Aorta (tissue), 5 donors: ENCODE measurements at regions not wholly inside any gene's neighbourhood (a gene's known extent, or its start where the extent isn't known, plus 50 kb on each side); places are given as distances from the start of the nearest gene placed in this dataset.

Source experiments
- ATAC-seq: fragments of 200-7000 bp; cut with Tn5 transposase; one replicate; pipeline ENCODE4 v1.9.1; 2022; ENCODE audit warnings: moderate library complexity; ENCODE audit not compliant: low FRiP score
- DNase-seq, 2 donors: peaks; one replicate each; pipeline ENCODE4 v3.0.0-alpha.2; 2020
- H3K27ac ChIP-seq, 2 donors: one replicate each; pipeline ENCODE4 v1.5.1; 2013; ENCODE audit warnings: low read length in 2 of 2, mild to moderate bottlenecking in 2 of 2, moderate library complexity in 2 of 2, control low read depth in 1 of 2, inconsistent platforms in 1 of 2, low read depth in 1 of 2
- H3K27me3 ChIP-seq, 2 donors: one replicate each; pipeline ENCODE4 v1.6.1; 2013; ENCODE audit warnings: control low read depth in 1 of 2, low read length in 1 of 2, mild to moderate bottlenecking in 1 of 2, moderate library complexity in 1 of 2; ENCODE audit not compliant: insufficient read depth in 2 of 2, control insufficient read depth in 1 of 2
- H3K36me3 ChIP-seq, 2 donors: one replicate each; pipeline ENCODE4 v1.6.1; 2013; ENCODE audit warnings: control low read depth in 1 of 2, low read length in 1 of 2, mild to moderate bottlenecking in 1 of 2; ENCODE audit not compliant: insufficient read depth in 2 of 2, control insufficient read depth in 1 of 2
- H3K4me1 ChIP-seq, 2 donors: one replicate each; pipeline ENCODE4 v1.6.1; 2013; ENCODE audit warnings: low read length in 2 of 2, control low read depth in 1 of 2, mild to moderate bottlenecking in 1 of 2, moderate library complexity in 1 of 2; ENCODE audit not compliant: insufficient read depth in 2 of 2, control insufficient read depth in 1 of 2
- H3K4me3 ChIP-seq, 2 donors: one replicate each; pipeline ENCODE4 v1.5.1; 2013; ENCODE audit warnings: low read length in 2 of 2, control low read depth in 1 of 2, mild to moderate bottlenecking in 1 of 2
- H3K9me3 ChIP-seq: one replicate; pipeline ENCODE4 v1.6.1; 2013; ENCODE audit warnings: mild to moderate bottlenecking, low read length; ENCODE audit not compliant: control insufficient read depth
- WGBS, 2 donors: extraction: QIAGEN DNeasy Blood & Tissue Kit; methylation state at CpG; one replicate each; pipeline ENCODE4 v1.1.7; 2013; 5-methylcytosine and 5-hydroxymethylcytosine counted together
- intact Hi-C, 2 donors: fragments of 100-400 bp; cut with DNase I; formaldehyde crosslinking; loops; one replicate each; pipeline versions ENCODE4 v1.14.2 to v1.15.0; 2022
- donor health status: healthy with polysubstance abuse.
- donor health status: Bipolar disorder and iron deficiency.
- donor health status: DM: no; HTN: no; CAD: no.
- donor health status: DM: no; HTN: no; CAD: no.
- donor health status: DM: yes; HTN: yes; CAD: no.

- Histone ChIP-seq H3K9me3 (no peaks in the 10 kb centered on the region), H3K36me3 (no peaks in the 10 kb centered on the region), H3K4me3 (no peak overlapping the region), H3K27me3 (no peaks in the 10 kb centered on the region), H3K27ac (no peak overlapping the region), H3K4me1 (peaks cover 0 to 2% of the 10 kb centered on the region in 2 donors)
- DNase-seq (no peak), ATAC-seq (no peak)
- WGBS, 2 donors, result 92 to 94% methylated on average over 1 of the region's 1 CpG
- intact Hi-C loops, result no loop called here
Observed at GRCh38 chr3:177571271-177571943, 374.1 kb upstream of the TBL1XR1 start.

- intact Hi-C loops, result no loop called here
- Histone ChIP-seq H3K27ac (no peak overlapping the region), H3K27me3 (no peaks in the 10 kb centered on the region), H3K4me3 (no peak overlapping the region), H3K4me1 (peaks cover 0 to 2% of the 10 kb centered on the region in 2 donors), H3K9me3 (no peaks in the 10 kb centered on the region), H3K36me3 (no peaks in the 10 kb centered on the region)
- DNase-seq, result no peak
- 77 to 92% methylated on average over 3 of the region's 3 CpGs for WGBS, 2 donors
- no peak for ATAC-seq
Observed at GRCh38 chr3:177571944-177572315, 374.6 kb upstream of the TBL1XR1 start.

GRCh38 chr3:177574222-177574856 lies 377.1 kb upstream of the TBL1XR1 start:
- Histone ChIP-seq H3K36me3 (no peaks in the 10 kb centered on the region), H3K4me3 (no peak overlapping the region), H3K9me3 (no peaks in the 10 kb centered on the region), H3K27me3 (no peaks in the 10 kb centered on the region), H3K27ac (no peak overlapping the region), H3K4me1 (no peaks in the 10 kb centered on the region)
- DNase-seq, result peak in 1 of 2 donors; percentile 56
- intact Hi-C loops, result no loop called here
- ATAC-seq, result no peak
- WGBS, 2 donors, result 67 to 71% methylated on average over 7 of the region's 7 CpGs

- WGBS, 2 donors, result 36 to 47% methylated on average over 4 of the region's 4 CpGs
- H3K27ac ChIP-seq, result no peak overlapping the region
- H3K9me3 ChIP-seq, result no peaks in the 10 kb centered on the region
- no peaks in the 10 kb centered on the region for H3K36me3 ChIP-seq
- no peak for DNase-seq
- H3K4me1 ChIP-seq, result no peaks in the 10 kb centered on the region
- no peak for ATAC-seq
- intact Hi-C loops, result no loop called here
- H3K27me3 ChIP-seq, result no peaks in the 10 kb centered on the region
- no peak overlapping the region for H3K4me3 ChIP-seq
Observed at GRCh38 chr3:177576746-177577145, 379.5 kb upstream of the TBL1XR1 start.

GRCh38 chr3:177578488-177578887 lies 381.2 kb upstream of the TBL1XR1 start:
- H3K4me1 ChIP-seq, result no peaks in the 10 kb centered on the region
- no peaks in the 10 kb centered on the region for H3K9me3 ChIP-seq
- DNase-seq, result no peak
- intact Hi-C loops, result no loop called here
- H3K27me3 ChIP-seq, result no peaks in the 10 kb centered on the region
- 81 to 89% methylated on average over 6 of the region's 6 CpGs for WGBS, 2 donors
- H3K27ac ChIP-seq, result no peak overlapping the region
- no peaks in the 10 kb centered on the region for H3K36me3 ChIP-seq
- no peak for ATAC-seq
- no peak overlapping the region for H3K4me3 ChIP-seq

- no peaks in the 10 kb centered on the region for H3K27me3 ChIP-seq
- 97% methylated on average over 4 of the region's 4 CpGs for WGBS, 2 donors
- intact Hi-C loops, result no loop called here
- no peak overlapping the region for H3K27ac ChIP-seq
- no peaks in the 10 kb centered on the region for H3K4me1 ChIP-seq
- no peak for DNase-seq
- no peak overlapping the region for H3K4me3 ChIP-seq
- no peaks in the 10 kb centered on the region for H3K36me3 ChIP-seq
- no peaks in the 10 kb centered on the region for H3K9me3 ChIP-seq
- ATAC-seq, result no peak
Observed at GRCh38 chr3:177579419-177579818, 382.1 kb upstream of the TBL1XR1 start.

- H3K27ac ChIP-seq, result no peak overlapping the region
- H3K9me3 ChIP-seq, result no peaks in the 10 kb centered on the region
- intact Hi-C loops, result no loop called here
- ATAC-seq (no peak), DNase-seq (no peak)
- H3K4me3 ChIP-seq, result no peak overlapping the region
- H3K4me1 ChIP-seq, result no peaks in the 10 kb centered on the region
- no peaks in the 10 kb centered on the region for H3K27me3 ChIP-seq
- H3K36me3 ChIP-seq, result no peaks in the 10 kb centered on the region
- 65 to 73% methylated on average over 2 of the region's 2 CpGs for whole genome bisulfite sequencing, 2 donors
Observed at GRCh38 chr3:177580437-177580836, 383.2 kb upstream of the TBL1XR1 start.

- ATAC-seq (no peak), DNase-seq (no peak)
- intact Hi-C loops, result no loop called here
- no peak overlapping the region for H3K4me3 ChIP-seq
- no peak overlapping the region for H3K27ac ChIP-seq
- no peaks in the 10 kb centered on the region for H3K9me3 ChIP-seq
- H3K27me3 ChIP-seq, result no peaks in the 10 kb centered on the region
- H3K36me3 ChIP-seq, result no peaks in the 10 kb centered on the region
- H3K4me1 ChIP-seq, result no peaks in the 10 kb centered on the region
- WGBS, 2 donors, result 46 to 62% methylated on average over 3 of the region's 3 CpGs
Observed at GRCh38 chr3:177585271-177585670, 388.0 kb upstream of the TBL1XR1 start.

- no peaks in the 10 kb centered on the region for H3K4me1 ChIP-seq
- H3K36me3 ChIP-seq, result no peaks in the 10 kb centered on the region
- WGBS, 2 donors, result 86 to 90% methylated on average over 3 of the region's 3 CpGs
- H3K27ac ChIP-seq, result no peak overlapping the region
- DNase-seq (no peak), ATAC-seq (no peak)
- H3K9me3 ChIP-seq, result no peaks in the 10 kb centered on the region
- H3K27me3 ChIP-seq, result no peaks in the 10 kb centered on the region
- intact Hi-C loops, result no loop called here
- no peak overlapping the region for H3K4me3 ChIP-seq
Observed at GRCh38 chr3:177589041-177589650, 391.9 kb upstream of the TBL1XR1 start.
